ENCODE measurements at regions not wholly inside any gene's neighbourhood (a gene's known extent, or its start where the extent isn't known, plus 50 kb on each side); places are given as distances from the start of the nearest gene placed in this dataset.

DNA sequence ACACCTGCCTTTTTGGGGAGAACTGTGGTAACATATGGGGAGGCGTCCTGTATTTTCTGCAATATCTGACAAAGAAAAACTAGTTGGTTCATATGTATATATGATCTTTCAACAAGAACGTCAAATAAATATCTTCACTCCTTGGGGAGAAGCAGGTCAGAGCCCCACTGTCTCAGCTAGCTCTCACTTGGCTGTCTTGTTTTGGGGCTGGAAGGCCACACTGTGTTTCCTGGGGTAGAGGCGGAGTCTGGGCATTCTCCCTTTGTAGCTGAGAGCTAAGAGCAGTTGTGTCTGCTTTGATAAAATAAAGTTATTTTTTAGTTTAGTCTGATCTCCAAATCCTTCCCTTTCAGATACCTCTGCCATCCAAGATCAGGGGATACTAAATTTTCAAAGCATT is 83.9 kb upstream of the IGFBP3 start:
- 80 to 83% methylated on average over 3 of the region's 3 CpGs for WGBS, 2 donors
- intact Hi-C loops (cut with DNase I; ENCODE audit: low total_unique reads) = no loop called here
- no peak for TF ChIP-seq POLR2A (IDR thresholded peaks at IDR 0.05)
- TF ChIP-seq, protein P1, sequence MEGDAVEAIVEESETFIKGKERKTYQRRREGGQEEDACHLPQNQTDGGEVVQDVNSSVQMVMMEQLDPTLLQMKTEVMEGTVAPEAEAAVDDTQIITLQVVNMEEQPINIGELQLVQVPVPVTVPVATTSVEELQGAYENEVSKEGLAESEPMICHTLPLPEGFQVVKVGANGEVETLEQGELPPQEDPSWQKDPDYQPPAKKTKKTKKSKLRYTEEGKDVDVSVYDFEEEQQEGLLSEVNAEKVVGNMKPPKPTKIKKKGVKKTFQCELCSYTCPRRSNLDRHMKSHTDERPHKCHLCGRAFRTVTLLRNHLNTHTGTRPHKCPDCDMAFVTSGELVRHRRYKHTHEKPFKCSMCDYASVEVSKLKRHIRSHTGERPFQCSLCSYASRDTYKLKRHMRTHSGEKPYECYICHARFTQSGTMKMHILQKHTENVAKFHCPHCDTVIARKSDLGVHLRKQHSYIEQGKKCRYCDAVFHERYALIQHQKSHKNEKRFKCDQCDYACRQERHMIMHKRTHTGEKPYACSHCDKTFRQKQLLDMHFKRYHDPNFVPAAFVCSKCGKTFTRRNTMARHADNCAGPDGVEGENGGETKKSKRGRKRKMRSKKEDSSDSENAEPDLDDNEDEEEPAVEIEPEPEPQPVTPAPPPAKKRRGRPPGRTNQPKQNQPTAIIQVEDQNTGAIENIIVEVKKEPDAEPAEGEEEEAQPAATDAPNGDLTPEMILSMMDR (IDR thresholded peaks at IDR 0.05) = no peak

DNA sequence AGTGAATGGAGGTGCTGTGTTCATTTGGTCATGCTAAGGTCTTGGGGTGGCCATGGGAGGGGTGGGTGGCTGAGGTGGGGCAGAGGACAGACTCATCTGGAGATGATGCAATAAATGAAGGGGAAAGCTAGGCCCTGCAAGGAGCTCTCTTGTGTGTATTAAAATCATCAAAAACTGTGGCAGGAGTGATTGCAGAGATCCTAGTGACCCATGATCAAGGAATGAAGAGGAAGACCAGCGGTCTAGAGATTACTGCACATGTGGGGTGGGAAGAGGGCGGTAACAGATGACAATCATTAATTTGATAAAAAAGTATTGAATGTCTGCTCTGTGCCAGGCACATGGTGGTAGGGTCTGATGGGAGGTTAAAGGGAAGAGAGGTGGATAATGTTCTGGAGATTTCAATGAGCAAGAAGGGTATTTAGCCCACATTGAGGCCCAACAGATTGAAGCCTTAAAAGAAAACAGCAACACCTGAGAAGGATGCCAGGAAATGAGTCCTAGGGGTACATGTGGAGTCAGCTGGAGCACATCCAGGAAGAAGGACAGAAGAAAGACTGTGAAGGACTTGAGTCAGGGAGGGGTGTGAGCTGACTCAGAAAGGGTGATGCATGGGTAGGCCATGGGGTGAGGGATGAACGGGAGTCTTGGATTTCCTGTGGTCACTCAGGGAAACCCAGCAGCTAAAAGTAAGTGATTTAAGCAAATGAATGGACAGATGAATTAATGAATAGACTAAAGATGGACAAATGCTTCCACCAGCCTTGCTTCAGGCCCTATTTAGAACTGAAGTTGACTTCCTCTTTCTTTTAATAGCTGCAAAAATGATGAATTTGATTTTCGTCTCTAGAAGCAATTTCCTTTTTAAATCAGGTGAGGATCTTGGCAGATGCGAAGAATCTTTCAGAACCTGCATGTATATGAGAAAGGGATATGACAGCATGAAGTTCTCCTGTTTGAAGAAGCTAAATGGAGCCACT is 83.1 kb upstream of the IGFBP3 start:
- no peaks in the 10 kb centered on the region for H3K9me3 ChIP-seq
- H3K36me3 ChIP-seq (ENCODE audit: low read depth, missing control alignments) = no peaks in the 10 kb centered on the region
- TF ChIP-seq POLR2A (IDR thresholded peaks at IDR 0.05) = no peak
- TF ChIP-seq, protein P1 (IDR thresholded peaks at IDR 0.05) = no peak
- intact Hi-C loops (cut with DNase I; ENCODE audit: low total_unique reads) = no loop called here
- 77 to 83% methylated on average over 5 of the region's 5 CpGs for WGBS, 2 donors
- no peaks in the 10 kb centered on the region for H3K27me3 ChIP-seq
- DNase-seq = no peak
- no peak overlapping the region for H3K27ac ChIP-seq
- H3K4me3 ChIP-seq = no peak overlapping the region
- no peaks in the 10 kb centered on the region for H3K4me1 ChIP-seq

More for the DNA sequence above, 83.9 kb upstream of the IGFBP3 start:
- H3K27ac ChIP-seq = no peak overlapping the region
- H3K36me3 ChIP-seq (ENCODE audit: low read depth, missing control alignments) = no peaks in the 10 kb centered on the region
- no peaks in the 10 kb centered on the region for H3K27me3 ChIP-seq
- H3K9me3 ChIP-seq = no peaks in the 10 kb centered on the region
- H3K4me3 ChIP-seq = no peak overlapping the region
- H3K4me1 ChIP-seq = no peaks in the 10 kb centered on the region
- DNase-seq = no peak

DNA sequence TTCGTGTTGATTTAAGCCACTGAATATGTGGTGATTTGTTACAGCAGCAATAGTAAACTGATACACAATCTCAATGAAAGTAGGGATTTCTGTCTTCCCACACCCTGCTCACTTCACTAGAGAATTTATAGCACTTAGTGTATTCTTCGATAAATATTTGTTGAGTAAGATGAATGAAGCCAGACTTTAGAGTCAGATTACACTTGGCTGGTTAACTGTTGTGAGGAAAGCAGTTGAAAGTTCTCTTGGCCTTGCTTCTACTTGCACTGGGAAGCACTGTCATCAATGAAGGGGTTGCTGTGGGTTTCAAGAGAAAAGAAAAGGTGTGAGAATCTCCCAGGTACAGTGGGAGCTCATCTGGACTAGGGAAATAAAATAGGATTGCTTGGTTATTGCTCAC is 82.1 kb upstream of the IGFBP3 start:
- Histone ChIP-seq H3K27me3 (no peaks in the 10 kb centered on the region), H3K36me3 (ENCODE audit: low read depth, missing control alignments) (no peaks in the 10 kb centered on the region), H3K27ac (no peak overlapping the region), H3K9me3 (no peaks in the 10 kb centered on the region), H3K4me3 (no peak overlapping the region), H3K4me1 (no peaks in the 10 kb centered on the region)
- WGBS, 2 donors = 76 to 79% methylated on average over 2 of the region's 2 CpGs
- intact Hi-C loops (cut with DNase I; ENCODE audit: low total_unique reads) = no loop called here
- no peak for DNase-seq
- TF ChIP-seq, protein P1 (IDR thresholded peaks at IDR 0.05) = no peak
- no peak for TF ChIP-seq POLR2A (IDR thresholded peaks at IDR 0.05)

DNA sequence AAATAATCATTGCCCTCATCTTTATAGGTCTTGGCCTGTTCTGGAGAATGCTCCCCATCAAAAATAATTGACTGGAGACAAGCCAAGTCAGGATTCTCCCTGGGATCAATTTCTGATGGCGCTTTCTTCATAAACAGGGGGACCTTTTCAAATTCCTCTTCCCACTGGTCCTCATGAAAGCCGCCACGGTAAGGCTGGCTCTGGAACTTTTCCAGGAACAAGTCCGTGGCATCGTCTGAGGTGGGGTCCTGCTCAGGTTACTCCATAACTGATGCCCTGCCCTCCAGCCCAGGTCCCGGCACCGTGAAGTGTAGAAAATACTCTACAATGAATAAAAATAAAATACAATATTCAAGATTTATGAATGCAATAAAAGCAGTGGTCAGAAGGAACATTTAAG is 79.4 kb upstream of the IGFBP3 start:
- H3K27ac ChIP-seq = no peak overlapping the region
- no peaks in the 10 kb centered on the region for H3K27me3 ChIP-seq
- TF ChIP-seq, protein P1 (IDR thresholded peaks at IDR 0.05) = no peak
- TF ChIP-seq POLR2A (IDR thresholded peaks at IDR 0.05) = no peak
- no peaks in the 10 kb centered on the region for H3K36me3 ChIP-seq (ENCODE audit: low read depth, missing control alignments)
- no peaks in the 10 kb centered on the region for H3K4me1 ChIP-seq
- H3K9me3 ChIP-seq = no peaks in the 10 kb centered on the region
- no peak overlapping the region for H3K4me3 ChIP-seq
- 82 to 88% methylated on average over 7 of the region's 7 CpGs for WGBS, 2 donors
- intact Hi-C loops (cut with DNase I; ENCODE audit: low total_unique reads) = no loop called here
- no peak for DNase-seq
